K562 (cell line): ENCODE measurements at regions not wholly inside any gene's neighbourhood (a gene's known extent, or its start where the extent isn't known, plus 50 kb on each side); places are given as distances from the start of the nearest gene placed in this dataset.

Experiments
- ATAC-seq: fragments of 200-7000 bp; cut with Tn5 transposase; 3 replicates; pipeline ENCODE4 v1.9.1; 2020; ENCODE audit warnings: moderate library complexity
- BruUV-seq: library from RNA; stranded (reverse); fragments of 400-500 nt; replicated peaks from 2 replicates; lab custom pipeline; 2021; lab: Mats Ljungman, UMichigan
- CTCF ChIA-PET: fragments of 300-600 bp; formaldehyde crosslinking; extraction: SDS; loops from one replicate; lab custom pipeline; 2021; ENCODE audit warnings: low intra/inter-chr PET ratio; lab: Yijun Ruan, JAX
- POLR2A ChIA-PET: fragments of 300-600, 350-650 bp; sonication (Branson Sonifier 250); formaldehyde crosslinking; extraction: SDS; loops from one replicate; lab custom pipeline; 2021; ENCODE audit warnings: antibody characterized with exemption, inconsistent platforms; lab: Yijun Ruan, JAX
- DNase-seq, 4 experiments: peaks; one replicate each; pipeline versions ENCODE4 v3.0.0 to v3.0.0-alpha.2; 2011 to 2018; ENCODE audit warnings: low spot score in 3 of 4, mixed read lengths in 3 of 4; ENCODE audit errors: extremely low read depth in 1 of 4
- FAIRE-seq: peaks from 2 replicates; lab custom pipeline; 2011; peaks lifted over from hg19 to GRCh38; lab: Jason Lieb, UNC
- H2AFZ ChIP-seq: 2 replicates; pipeline ENCODE4 v1.6.0; 2011; ENCODE audit warnings: low read depth, low read length, control low read depth, inconsistent platforms
- H3K27ac ChIP-seq: fragments of 200-600 bp; 3 replicates; pipeline ENCODE4 v1.8.0; 2011; ENCODE audit warnings: low read depth, mild to moderate bottlenecking, control low read depth, inconsistent platforms, low read length, moderate library complexity, mixed read lengths; ENCODE audit errors: extremely low read depth
- H3K27me3 ChIP-seq, 2 experiments: fragments of 300-600 bp in 1 of 2; 2 replicates in 1 of 2; 3 replicates in 1 of 2; pipeline versions ENCODE4 v1.6.0 to v1.8.0; 2011; ENCODE audit warnings: inconsistent platforms in 2 of 2, low read length in 2 of 2, mild to moderate bottlenecking in 1 of 2, mixed read lengths in 1 of 2, moderate library complexity in 1 of 2; ENCODE audit not compliant: control insufficient read depth in 2 of 2, insufficient read depth in 2 of 2
- H3K36me3 ChIP-seq: fragments of 300-600 bp; 3 replicates; pipeline ENCODE4 v1.8.0; 2011; ENCODE audit warnings: mild to moderate bottlenecking, low read length, inconsistent platforms; ENCODE audit not compliant: control insufficient read depth, insufficient read depth
- H3K4me1 ChIP-seq, 2 experiments: fragments of 200-600 bp in 1 of 2; replicated peaks in 1 of 2; 2 replicates in 1 of 2; 3 replicates in 1 of 2; pipeline versions ENCODE4 v1.5.1 to v1.8.0; 2011; ENCODE audit warnings: inconsistent platforms in 2 of 2, low read length in 2 of 2, mild to moderate bottlenecking in 1 of 2, mixed read lengths in 1 of 2, moderate library complexity in 1 of 2; ENCODE audit not compliant: control insufficient read depth in 2 of 2, insufficient read depth in 2 of 2
- H3K4me2 ChIP-seq: 2 replicates; pipeline ENCODE4 v1.6.1; 2011; ENCODE audit warnings: low read length, control low read depth, inconsistent platforms, mixed read lengths; ENCODE audit not compliant: insufficient read depth
- H3K4me3 ChIP-seq: fragments of 200-600 bp; sonication (generic), shearing (Covaris generic); 2 replicates; pipeline ENCODE4 v1.5.1; 2016; ENCODE audit warnings: control low read depth, inconsistent platforms
- H3K79me2 ChIP-seq: fragments of 200-600 bp; 3 replicates; pipeline ENCODE4 v1.8.0; 2011; ENCODE audit warnings: low read length, inconsistent platforms; ENCODE audit not compliant: control insufficient read depth, insufficient read depth
- H3K9ac ChIP-seq, 2 experiments: 2 replicates each; pipeline versions ENCODE4 v1.6.0 to v1.6.1; 2011; ENCODE audit warnings: low read depth in 2 of 2, low read length in 2 of 2, control low read depth in 1 of 2, inconsistent platforms in 1 of 2, mild to moderate bottlenecking in 1 of 2, mixed read lengths in 1 of 2; ENCODE audit not compliant: insufficient read depth in 1 of 2
- H3K9me1 ChIP-seq: one replicate; pipeline ENCODE4 v1.6.0; 2011; ENCODE audit warnings: inconsistent platforms, mild to moderate bottlenecking, low read length, moderate library complexity; ENCODE audit not compliant: control insufficient read depth, insufficient read depth
- H3K9me3 ChIP-seq: replicated peaks from 2 replicates; pipeline ENCODE4 v1.5.1; 2011; ENCODE audit warnings: low read depth, low read length, inconsistent platforms; ENCODE audit not compliant: control insufficient read depth, insufficient read depth
- H4K20me1 ChIP-seq: replicated peaks from 2 replicates; pipeline ENCODE4 v1.6.1; 2011; ENCODE audit warnings: low read length, inconsistent platforms, mixed read lengths; ENCODE audit not compliant: control insufficient read depth, insufficient read depth
- BRD9 ChIP-seq: fragments of 450-650 bp; IDR thresholded peaks from 2 replicates; pipeline ENCODE4 v1.6.1; 2018; ENCODE audit warnings: low read depth; ENCODE audit not compliant: partially characterized antibody
- HDAC8 ChIP-seq: fragments of 450-650 bp; IDR thresholded peaks from 2 replicates; pipeline ENCODE4 v1.6.1; 2016; ENCODE audit warnings: mild to moderate bottlenecking, missing genetic modification characterization, moderate library complexity, missing compliant biosample characterization
- LCOR ChIP-seq: sonication (generic); formaldehyde crosslinking; IDR thresholded peaks from 2 replicates; pipeline ENCODE4 v1.8.0; 2022; ENCODE audit warnings: mild to moderate bottlenecking, missing genetic modification reagents
- PYGO2 ChIP-seq: fragments of 450-650 bp; IDR thresholded peaks from 2 replicates; pipeline ENCODE4 v1.6.1; 2016; ENCODE audit warnings: mild to moderate bottlenecking, missing genetic modification characterization, moderate library complexity, missing compliant biosample characterization
- SAFB ChIP-seq: fragments of 200-400 bp; formaldehyde crosslinking; IDR thresholded peaks from 2 replicates; pipeline ENCODE4 v1.6.1; 2017; ENCODE audit warnings: low read depth, low read length, borderline replicate concordance
- SAP30 ChIP-seq: fragments of 200-600 bp; sonication (generic); IDR thresholded peaks from 2 replicates; pipeline ENCODE4 v1.6.1; 2012; ENCODE audit warnings: borderline replicate concordance, low read depth, mild to moderate bottlenecking, moderate library complexity, low read length, control low read depth, inconsistent platforms; ENCODE audit not compliant: insufficient read depth, poor library complexity, severe bottlenecking
- SMAD2 ChIP-seq: fragments of 150-350 bp; IDR thresholded peaks from 2 replicates; pipeline ENCODE4 v1.6.1; 2014; ENCODE audit warnings: low read depth, mild to moderate bottlenecking, low read length
- SRSF9 ChIP-seq: fragments of 200-400 bp; formaldehyde crosslinking; IDR thresholded peaks from 2 replicates; pipeline ENCODE4 v1.6.1; 2017; ENCODE audit warnings: low read depth, low read length, borderline replicate concordance
- ZBTB7A ChIP-seq: IDR thresholded peaks from 2 replicates; pipeline ENCODE4 v1.6.1; 2011; ENCODE audit warnings: low read depth, mild to moderate bottlenecking, low read length, moderate library complexity, borderline replicate concordance; ENCODE audit not compliant: control insufficient read depth
- ZC3H8 ChIP-seq: fragments of 450-650 bp; IDR thresholded peaks from 2 replicates; pipeline ENCODE4 v1.6.1; 2017
- ZNF740 ChIP-seq, 3 experiments: fragments of 200-800 bp in 1 of 3; sonication (Bioruptor generic) in 1 of 3; sonication (generic) in 1 of 3; formaldehyde crosslinking in 1 of 3; IDR thresholded peaks; 2 replicates each; pipeline versions ENCODE4 v1.6.1 to v1.8.0; 2016 to 2022; ENCODE audit warnings: mild to moderate bottlenecking in 2 of 3, missing compliant biosample characterization in 2 of 3, missing genetic modification characterization in 2 of 3, missing genetic modification reagents in 1 of 3
- WGBS: fragments of 100-300 bp; shearing (Covaris generic); methylation state at CpG from one replicate; pipeline ENCODE4 v1.1.6; 2016; ENCODE audit warnings: low coverage, mixed read lengths; ENCODE audit not compliant: insufficient coverage; ENCODE audit errors: missing lambda C conversion rate; 5-methylcytosine and 5-hydroxymethylcytosine counted together
- in situ Hi-C: fragments of 300-500 bp; cut with MboI; formaldehyde crosslinking; loops from 4 replicates; pipeline ENCODE4 v1.15.0; 2018; ENCODE audit warnings: inconsistent platforms, mixed read lengths
- intact Hi-C: fragments of 100-400 bp; cut with micrococcal nuclease; formaldehyde crosslinking; loops from 2 replicates; pipeline ENCODE4 v1.14.2; 2022
- TF ChIP-seq, protein P1 (sequence below): fragments of 450-650 bp; formaldehyde crosslinking; IDR thresholded peaks from 2 replicates; pipeline ENCODE4 v1.4.0; 2020; ENCODE audit warnings: mild to moderate bottlenecking
- TF ChIP-seq, protein P2 (sequence below): fragments of 250-450 bp; sonication (Bioruptor Pico); IDR thresholded peaks from 2 replicates; pipeline ENCODE4 v1.8.0; 2022; ENCODE audit warnings: inconsistent platforms

- Histone ChIP-seq H4K20me1 (no peaks in the 10 kb centered on the region), H3K27me3 (no peaks in the 10 kb centered on the region), H3K27ac (no peak overlapping the region), H3K9me3 (no peaks in the 10 kb centered on the region; the same call in 1 of the 2 replicates), H3K4me1 (no peaks in the 10 kb centered on the region), H3K9me1 (no peaks in the 10 kb centered on the region), H3K36me3 (no peaks in the 10 kb centered on the region), H3K79me2 (no peaks in the 10 kb centered on the region), H3K4me3 (no peak overlapping the region), H3K9ac (no peak overlapping the region), H3K4me2 (no peak overlapping the region), H2AFZ (no peak overlapping the region)
- ChIA-PET POLR2A (no interaction called here), CTCF (no interaction called here)
- FAIRE-seq (no peak), DNase-seq (no peak), ATAC-seq (no peak)
- TF ChIP-seq ZC3H8 (no peak), ZBTB7A (no peak), PYGO2 (tag) (no peak), SAP30 (no peak)
- intact Hi-C loops: no loop called here
- no TSS peak for BruUV-seq
- WGBS: 0% methylated on average over 2 of the region's 4 CpGs
- in situ Hi-C loops: no loop called here
Observed at GRCh38 chr4:136458326-136458725, 1074.0 kb downstream of the PCDH18 start.

- Histone ChIP-seq H3K9ac (no peak overlapping the region), H3K36me3 (no peaks in the 10 kb centered on the region), H2AFZ (no peak overlapping the region), H3K9me3 (no peaks in the 10 kb centered on the region; the same call in 1 of the 2 replicates), H4K20me1 (no peaks in the 10 kb centered on the region), H3K9me1 (no peaks in the 10 kb centered on the region), H3K79me2 (no peaks in the 10 kb centered on the region), H3K27me3 (no peaks in the 10 kb centered on the region), H3K4me3 (no peak overlapping the region), H3K4me1 (no peaks in the 10 kb centered on the region), H3K4me2 (no peak overlapping the region), H3K27ac (no peak overlapping the region)
- POLR2A ChIA-PET: no interaction called here
- DNase-seq: no peak
- ATAC-seq: no peak
- in situ Hi-C loops: no loop called here
- no TSS peak for BruUV-seq
- no peak for FAIRE-seq
- CTCF ChIA-PET: no interaction called here
- 0% methylated on average over 5 of the region's 5 CpGs for WGBS
- intact Hi-C loops: no loop called here
- TF ChIP-seq SMAD2: no peak
- no peak for TF ChIP-seq HDAC8 (tag)
- TF ChIP-seq BRD9: no peak
- TF ChIP-seq ZNF740 (CRISPR knock-in tag; IDR thresholded peaks at IDR 0.05): no peak
- no peak for TF ChIP-seq ZNF740 (tag; IDR thresholded peaks at IDR 0.05)
- TF ChIP-seq SAFB: no peak
- no peak for TF ChIP-seq SRSF9
- TF ChIP-seq, protein P1, sequence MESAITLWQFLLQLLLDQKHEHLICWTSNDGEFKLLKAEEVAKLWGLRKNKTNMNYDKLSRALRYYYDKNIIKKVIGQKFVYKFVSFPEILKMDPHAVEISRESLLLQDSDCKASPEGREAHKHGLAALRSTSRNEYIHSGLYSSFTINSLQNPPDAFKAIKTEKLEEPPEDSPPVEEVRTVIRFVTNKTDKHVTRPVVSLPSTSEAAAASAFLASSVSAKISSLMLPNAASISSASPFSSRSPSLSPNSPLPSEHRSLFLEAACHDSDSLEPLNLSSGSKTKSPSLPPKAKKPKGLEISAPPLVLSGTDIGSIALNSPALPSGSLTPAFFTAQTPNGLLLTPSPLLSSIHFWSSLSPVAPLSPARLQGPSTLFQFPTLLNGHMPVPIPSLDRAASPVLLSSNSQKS (CRISPR knock-in tag): no peak
- no peak for TF ChIP-seq LCOR (CRISPR knock-in tag)
- TF ChIP-seq, protein P2, sequence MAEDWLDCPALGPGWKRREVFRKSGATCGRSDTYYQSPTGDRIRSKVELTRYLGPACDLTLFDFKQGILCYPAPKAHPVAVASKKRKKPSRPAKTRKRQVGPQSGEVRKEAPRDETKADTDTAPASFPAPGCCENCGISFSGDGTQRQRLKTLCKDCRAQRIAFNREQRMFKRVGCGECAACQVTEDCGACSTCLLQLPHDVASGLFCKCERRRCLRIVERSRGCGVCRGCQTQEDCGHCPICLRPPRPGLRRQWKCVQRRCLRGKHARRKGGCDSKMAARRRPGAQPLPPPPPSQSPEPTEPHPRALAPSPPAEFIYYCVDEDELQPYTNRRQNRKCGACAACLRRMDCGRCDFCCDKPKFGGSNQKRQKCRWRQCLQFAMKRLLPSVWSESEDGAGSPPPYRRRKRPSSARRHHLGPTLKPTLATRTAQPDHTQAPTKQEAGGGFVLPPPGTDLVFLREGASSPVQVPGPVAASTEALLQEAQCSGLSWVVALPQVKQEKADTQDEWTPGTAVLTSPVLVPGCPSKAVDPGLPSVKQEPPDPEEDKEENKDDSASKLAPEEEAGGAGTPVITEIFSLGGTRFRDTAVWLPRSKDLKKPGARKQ (CRISPR knock-in tag): no peak
Observed at GRCh38 chr4:136457577-136457976, 1074.7 kb downstream of the PCDH18 start.
